GM19193 (cell line): ENCODE measurements at regions not wholly inside any gene's neighbourhood (a gene's known extent, or its start where the extent isn't known, plus 50 kb on each side); places are given as distances from the start of the nearest gene placed in this dataset.

ENCODE experiments used
- POLR2A ChIP-seq: IDR thresholded peaks from 4 replicates; pipeline ENCODE4 v1.6.1; 2011; ENCODE audit not compliant: insufficient read depth, insufficient read length; ENCODE audit errors: extremely low read depth

- TF ChIP-seq POLR2A, result no peak
Observed at GRCh38 chr3:106376016-106376570, 507.3 kb upstream of the CBLB start.

- TF ChIP-seq POLR2A, result no peak
Observed at GRCh38 chr3:106379251-106379750, 510.5 kb upstream of the CBLB start.

- TF ChIP-seq POLR2A, result no peak
Observed at GRCh38 chr3:106380232-106380631, 511.4 kb upstream of the CBLB start.

- no peak for TF ChIP-seq POLR2A
Observed at GRCh38 chr3:106381286-106381938, 512.6 kb upstream of the CBLB start.

GRCh38 chr3:106381939-106382335, 513.1 kb upstream of the CBLB start:
- TF ChIP-seq POLR2A, result no peak

- TF ChIP-seq POLR2A, result no peak
Observed at GRCh38 chr3:106386050-106386449, 517.2 kb upstream of the CBLB start.

- no peak for TF ChIP-seq POLR2A
Observed at GRCh38 chr3:106392915-106393314, 524.1 kb upstream of the CBLB start.

GRCh38 chr3:106397006-106397405, 528.2 kb upstream of the CBLB start:
- TF ChIP-seq POLR2A, result no peak

GRCh38 chr3:106398891-106399600, 530.2 kb upstream of the CBLB start:
- TF ChIP-seq POLR2A, result no peak

- no peak for TF ChIP-seq POLR2A
Observed at GRCh38 chr3:106399761-106400160, 530.9 kb upstream of the CBLB start.

- TF ChIP-seq POLR2A, result no peak
Observed at GRCh38 chr3:106401666-106402490, 533.1 kb upstream of the CBLB start.

GRCh38 chr3:106403371-106404145, 534.7 kb upstream of the CBLB start:
- no peak for TF ChIP-seq POLR2A

- no peak for TF ChIP-seq POLR2A
Observed at GRCh38 chr3:106413683-106414082, 544.9 kb upstream of the CBLB start.

GRCh38 chr3:106420628-106421027, 551.8 kb upstream of the CBLB start:
- no peak for TF ChIP-seq POLR2A
